Stimulated activated CD4-positive, alpha-beta T cell treated with anti-CD3 and anti-CD28 coated beads, TNF-alpha, amount 100 ng/mL, for 48 hours (primary cell): ENCODE measurements at regions not wholly inside any gene's neighbourhood (a gene's known extent, or its start where the extent isn't known, plus 50 kb on each side); places are given as distances from the start of the nearest gene placed in this dataset.
"Not testable (repeated sequence)": the region's sequence is repeated elsewhere in the genome, so short reads cannot be mapped to it uniquely, and the experiment has no call there.

Experiments used
- DNase-seq, 3 donors: peaks; one replicate each; pipeline ENCODE4 v3.0.0-alpha.2; 2020; ENCODE audit warnings: low read depth in 3 of 3

DNA sequence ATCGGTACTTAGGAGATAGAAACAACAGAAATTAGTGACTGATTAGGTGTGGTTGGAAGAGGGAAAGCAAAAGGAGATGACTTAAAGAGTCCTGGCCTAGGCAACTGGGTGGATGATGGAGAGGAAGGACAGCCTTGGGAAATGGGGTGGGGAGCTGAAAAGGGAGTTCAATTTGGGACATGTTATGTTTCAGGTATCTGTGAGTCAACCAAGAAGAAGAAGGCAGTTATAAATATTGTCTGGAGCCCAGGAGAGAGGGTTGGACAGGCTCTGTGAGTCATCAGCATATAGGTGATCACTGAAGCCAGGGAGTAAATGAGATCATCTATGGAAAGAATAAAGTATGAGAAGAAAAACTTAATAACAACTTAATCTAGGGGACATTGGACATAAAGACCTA is 357.7 kb downstream of the NPR3 start:
- no peak for DNase-seq

DNA sequence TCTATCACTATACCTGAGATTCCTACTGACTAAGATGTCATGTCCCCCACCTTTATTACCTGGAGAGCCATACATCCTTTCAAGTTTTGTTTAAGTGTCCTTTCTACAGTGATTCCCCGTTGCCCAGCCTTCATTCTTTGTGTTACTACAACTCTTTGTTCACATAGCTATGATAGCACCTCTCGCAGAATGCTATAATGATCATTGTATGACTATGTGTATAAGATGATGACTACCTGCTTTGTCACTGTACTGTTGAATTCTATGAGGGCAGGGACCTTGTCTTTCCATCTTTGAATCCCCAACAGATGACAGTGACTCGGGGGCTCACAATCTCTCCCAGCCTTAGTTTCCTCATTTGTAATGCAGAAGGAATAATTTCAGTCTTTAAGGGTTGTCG is 361.2 kb downstream of the NPR3 start:
- DNase-seq: no peak

DNA sequence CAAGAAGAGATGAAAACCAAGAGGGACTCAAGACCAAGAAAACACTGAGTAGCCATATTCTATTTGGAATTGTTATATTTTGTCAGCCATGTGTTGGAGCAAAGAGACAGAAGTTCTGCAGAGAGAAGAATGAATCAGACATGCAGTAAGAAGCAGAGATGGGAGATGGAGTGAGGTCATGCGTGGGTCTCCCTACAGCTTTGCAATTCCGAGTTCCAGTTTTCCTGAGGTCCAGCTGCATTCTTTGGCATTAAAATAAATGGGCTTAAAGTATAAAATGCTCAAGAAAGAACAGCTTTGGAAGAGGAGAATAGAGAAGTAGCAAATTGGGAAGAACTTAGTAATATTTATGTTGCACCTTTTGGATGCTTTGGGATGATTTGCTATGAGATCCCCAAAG is 361.6 kb downstream of the NPR3 start:
- no peak for DNase-seq

DNA sequence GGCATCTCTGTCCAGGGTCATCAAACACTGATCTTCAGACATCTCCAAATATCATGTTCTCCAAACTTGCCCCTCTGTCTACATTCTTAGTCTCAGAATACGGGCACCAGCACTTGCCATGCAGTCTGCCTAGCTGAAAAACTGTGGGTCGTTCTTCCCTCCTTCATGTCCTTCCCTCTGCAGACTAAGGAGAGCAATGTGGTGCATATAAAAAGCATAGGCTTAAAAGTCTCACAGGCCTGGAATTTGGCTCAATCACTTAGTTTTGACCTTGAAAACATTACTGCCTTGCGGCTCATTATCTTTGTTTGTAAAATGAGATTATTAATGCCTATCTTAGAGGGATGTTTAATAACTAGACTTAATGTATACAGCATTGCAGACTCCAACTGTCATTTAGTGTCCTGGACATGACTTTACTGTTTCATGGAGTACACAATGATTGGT is 362.8 kb downstream of the NPR3 start:
- no peak for DNase-seq

DNA sequence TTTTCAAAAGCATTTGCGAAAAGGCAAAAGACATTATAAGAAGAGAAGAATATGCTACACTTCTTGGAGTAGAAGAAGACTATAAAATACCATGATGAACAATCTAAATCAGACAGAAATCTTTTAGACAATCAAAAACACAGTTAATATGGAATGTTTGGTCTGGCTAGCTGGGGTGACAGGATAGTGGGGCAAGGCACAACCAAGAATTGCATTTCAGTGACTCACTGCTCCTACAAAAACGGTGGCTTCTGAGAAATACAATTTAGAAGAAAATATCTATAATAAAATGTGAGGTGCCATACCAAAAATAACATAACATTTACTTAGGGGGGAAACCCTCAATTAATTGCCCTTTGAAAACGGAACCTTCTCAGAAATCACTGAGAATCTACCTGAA is 363.4 kb downstream of the NPR3 start:
- no peak for DNase-seq

DNA sequence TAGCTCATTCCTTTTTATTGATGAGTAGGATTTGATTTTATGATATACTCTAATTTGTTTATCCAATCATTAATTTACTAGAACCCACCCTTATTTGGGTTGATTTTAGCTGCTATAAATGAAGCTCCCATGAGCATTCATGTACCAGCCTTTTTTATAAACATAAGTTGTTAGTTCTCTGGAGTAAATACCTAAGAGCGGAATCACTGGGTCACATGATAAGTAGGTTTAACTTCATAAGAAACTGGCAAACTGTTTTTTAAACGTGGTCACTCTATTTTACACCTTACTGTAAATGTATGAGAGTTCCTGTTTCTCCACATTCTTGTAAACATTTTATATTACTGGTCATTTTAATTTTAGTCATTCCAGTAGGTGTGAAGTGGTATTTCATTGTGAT is 364.6 kb downstream of the NPR3 start:
- DNase-seq: no peak

DNA sequence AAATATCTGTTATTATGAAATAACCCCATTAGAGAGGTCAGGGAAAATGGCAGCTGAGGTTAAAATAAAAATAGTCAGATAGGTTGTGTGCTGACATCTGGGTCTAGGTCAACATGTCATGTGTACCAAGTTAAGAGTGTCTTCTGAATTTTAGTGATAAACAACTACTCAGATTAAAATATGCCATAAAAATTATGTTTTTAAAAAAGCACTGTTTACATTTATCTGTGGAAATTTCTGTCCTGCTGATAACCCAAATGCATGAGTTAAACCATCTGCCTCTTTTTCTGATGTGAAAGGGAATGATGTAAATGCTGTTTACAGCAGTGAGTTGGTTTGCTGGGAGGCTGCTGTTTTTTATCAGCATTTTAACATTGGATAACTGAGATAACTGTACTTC is 361.2 kb upstream of the TARS1 start:
- no peak for DNase-seq

DNA sequence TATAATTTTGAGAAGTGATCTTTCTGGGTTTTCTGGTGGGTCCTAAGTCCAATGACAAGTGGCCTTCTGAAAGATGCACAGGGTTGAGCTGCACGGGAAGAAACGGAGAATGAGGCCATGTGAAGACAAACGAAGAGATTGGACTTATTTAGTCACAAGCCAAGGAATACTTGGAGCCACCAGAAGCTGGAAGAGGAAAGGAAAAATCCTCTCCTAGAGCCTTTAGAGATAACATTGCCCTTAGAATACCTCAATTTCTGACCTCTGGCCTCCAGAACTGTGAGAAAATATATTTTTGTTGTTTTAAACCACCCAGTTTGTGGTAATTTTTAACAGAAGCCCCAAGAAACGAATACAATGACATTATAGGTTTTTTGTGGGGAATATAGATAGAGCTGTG is 360.5 kb upstream of the TARS1 start:
- DNase-seq: no peak

DNA sequence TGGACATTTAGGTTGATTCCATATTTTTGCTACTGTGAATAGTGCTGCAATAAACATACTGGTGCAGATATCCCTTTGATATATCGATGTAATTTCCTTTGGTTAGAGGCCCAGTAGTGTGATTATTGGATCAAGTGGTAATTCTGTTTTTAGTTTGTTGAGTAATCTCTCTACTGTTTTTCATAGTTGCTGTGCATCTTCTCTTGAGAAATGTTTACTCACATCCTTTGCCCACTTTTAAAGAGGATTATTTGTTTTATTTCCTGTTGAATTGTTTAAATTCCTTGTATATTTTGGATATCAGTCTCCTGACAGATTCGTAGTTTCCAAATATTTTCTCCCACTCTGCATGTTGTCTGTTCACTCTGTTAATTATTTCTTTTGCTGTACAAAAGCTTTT is 352.6 kb upstream of the TARS1 start:
- no peak for DNase-seq

DNA sequence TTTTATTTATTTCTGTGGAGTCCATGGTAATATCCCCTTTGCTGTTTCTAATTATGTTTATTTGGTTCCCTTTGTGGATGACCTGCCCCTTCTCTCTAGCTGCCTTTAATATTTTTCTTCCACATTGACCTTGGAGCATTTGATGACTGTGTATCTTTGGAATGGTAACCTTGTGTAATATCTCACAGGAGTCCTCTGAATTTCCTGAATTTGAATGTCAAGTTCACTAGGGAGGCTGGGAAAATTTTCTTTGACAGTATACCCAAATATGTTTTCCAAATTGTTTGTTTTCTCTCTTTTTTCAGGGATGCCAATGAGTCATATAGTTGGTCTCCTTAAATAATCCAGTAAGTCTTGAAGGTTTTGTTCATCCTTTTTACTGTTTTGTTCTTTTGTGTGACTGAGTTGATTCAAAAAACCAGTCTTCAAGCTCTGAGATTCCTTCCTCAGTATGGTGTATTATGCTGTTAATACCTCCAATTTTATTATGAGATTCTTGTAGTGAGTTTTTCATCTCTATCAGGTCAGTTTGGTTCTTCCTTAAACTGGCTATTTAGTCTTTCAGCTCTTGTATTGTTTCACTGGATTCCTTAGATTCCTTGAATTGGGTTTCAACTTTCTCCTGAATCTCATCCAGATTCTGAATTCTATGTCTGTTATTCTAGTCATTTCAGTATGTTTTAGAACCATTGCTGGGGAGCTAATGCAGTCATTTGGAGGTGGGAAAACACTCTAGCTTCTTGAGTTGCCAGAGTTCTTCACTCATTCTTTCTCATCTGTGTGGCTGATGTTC is 349.0 kb upstream of the TARS1 start:
- no peak for DNase-seq

DNA sequence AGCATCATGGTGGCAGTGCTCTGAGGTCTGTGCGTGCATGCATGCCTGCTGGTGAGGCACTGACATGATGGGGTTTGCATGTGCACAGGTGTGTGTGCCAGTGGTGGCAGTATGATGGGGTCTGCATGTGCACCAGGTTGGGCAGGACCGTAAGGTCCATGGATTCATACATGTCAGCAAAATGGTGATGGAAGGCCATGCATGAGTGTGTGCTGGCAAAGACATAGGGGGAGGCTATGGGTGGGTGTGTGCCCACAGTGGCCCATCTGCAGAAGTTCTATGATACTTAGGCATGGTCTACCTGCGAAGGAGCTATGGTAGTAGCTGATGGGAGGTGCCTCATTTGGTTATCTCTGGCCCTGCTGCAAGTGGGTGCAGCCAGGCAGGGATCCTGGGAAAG is 348.0 kb upstream of the TARS1 start:
- DNase-seq: no peak

DNA sequence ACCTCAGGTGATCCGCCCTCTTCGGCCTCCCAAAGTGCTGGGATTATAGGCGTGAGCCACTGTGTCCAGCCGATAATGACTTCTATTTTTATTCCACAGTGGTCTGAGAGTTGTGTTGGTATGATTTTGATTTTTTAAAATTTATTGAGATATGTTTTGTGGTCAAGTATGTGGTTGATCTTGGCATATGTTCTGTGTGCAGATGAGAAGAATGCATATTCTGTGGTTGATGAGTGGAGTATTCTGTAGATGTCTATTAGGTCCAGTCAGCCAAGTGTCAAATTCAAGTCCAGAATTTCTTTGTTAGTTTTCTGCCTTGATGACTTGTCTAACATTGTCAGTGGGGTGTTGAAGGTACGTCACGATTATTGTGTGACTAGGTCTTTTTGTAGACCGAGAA is 338.2 kb upstream of the TARS1 start:
- no peak for DNase-seq

DNA sequence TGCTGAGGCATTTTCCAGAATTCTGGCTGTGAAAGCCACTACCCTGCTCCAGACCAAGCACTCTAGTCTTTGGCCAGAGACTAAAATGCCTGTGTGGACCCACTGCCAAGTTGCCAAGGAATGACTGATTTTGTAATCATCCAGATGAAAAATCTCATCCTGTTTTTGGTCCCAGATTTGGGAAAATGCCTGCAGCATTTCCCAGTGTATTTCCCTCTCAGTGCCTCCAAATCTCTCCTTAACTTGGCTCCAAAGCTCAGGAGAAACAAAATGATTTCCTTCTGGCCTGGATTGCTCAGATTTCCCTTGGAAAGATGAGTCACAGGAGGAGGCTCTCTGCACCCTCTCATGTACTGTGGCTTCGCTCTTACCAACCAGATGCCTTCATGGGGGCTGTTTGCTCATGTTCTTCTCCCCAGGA is 335.2 kb upstream of the TARS1 start:
- DNase-seq: no peak

DNA sequence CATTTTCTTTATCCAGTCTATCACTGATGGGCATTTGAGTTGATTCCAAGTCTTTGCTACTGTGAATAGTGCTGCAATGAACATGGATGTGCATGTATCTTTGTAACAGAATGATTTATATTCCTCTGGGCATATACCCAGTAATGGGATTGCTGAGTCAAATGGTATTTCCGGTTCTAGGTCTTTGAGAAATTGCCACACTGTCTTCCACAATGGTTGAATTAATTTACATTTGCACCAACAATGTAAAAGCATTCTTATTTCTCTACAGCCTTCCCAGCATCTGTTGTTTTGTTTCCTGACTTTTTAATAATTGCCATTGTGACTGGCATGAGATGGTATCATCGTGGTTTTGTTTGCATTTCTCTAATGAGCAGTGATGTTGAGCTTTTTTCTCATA is 330.3 kb upstream of the TARS1 start:
- DNase-seq: not testable (repeated sequence)

DNA sequence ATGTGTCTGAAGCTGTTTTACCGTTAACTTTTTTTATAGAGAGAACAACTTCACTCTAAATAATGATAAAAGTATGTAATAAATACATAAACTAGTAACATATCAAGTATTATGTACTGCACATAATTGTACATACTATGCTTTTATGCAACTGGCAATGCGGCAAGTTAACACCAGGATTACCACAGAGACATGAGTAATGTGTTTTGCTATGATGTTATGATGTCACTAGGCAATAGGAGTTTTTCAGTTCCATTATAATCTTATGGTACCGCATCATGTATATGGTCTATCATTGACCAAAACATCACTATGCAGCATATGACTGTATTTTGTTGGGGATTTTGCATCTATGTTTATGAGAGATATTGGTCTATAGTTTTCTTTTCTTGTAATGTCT is 326.4 kb upstream of the TARS1 start:
- DNase-seq: no peak

DNA sequence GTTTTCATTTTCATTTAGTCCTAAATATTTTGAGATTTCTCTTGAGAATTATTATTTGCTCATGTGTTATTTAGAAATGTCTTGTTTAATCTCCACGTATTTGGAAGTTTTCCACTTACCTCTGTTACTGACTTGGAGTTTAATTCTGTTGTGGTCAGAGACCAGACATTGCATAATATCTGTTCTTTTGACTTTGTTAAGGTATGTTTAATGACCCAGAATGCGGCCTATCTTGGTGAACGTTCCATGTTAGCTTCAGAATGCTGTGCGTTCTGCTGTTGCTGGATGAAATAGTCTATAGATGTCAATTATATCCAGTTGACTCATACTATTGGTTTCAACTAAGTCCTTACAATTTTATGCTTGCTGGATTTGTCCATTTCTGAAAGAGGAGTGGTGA is 325.3 kb upstream of the TARS1 start:
- no peak for DNase-seq

DNA sequence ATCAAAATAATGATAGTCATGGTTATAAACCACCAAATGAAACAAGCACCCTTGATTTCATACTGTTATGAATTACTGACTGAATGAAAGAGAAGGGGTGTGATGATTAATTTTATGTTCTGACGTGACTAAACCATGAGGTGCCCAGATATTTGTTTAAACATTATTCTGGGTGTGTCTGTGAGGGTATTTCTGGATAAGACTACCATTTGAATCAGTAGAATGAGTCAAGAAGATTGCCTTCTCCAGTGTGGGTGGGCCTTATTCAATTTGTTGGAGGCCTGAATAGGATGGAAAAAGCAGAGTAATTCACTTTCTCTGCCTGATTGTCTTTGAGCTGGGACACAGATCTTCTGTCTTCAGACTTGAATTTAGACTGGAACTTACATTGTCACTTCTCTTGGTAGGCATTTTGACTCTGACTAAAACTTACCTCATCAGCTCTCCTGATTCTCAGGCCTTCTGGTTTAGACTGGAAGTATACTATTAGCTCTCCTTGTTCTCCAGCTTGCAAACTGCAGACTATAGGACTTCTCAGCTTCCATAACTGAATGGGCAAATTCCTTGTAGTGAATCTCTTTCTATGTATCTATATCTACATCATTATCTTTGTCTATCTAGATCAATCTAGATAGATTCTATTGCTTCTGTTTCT is 321.9 kb upstream of the TARS1 start:
- DNase-seq: no peak

DNA sequence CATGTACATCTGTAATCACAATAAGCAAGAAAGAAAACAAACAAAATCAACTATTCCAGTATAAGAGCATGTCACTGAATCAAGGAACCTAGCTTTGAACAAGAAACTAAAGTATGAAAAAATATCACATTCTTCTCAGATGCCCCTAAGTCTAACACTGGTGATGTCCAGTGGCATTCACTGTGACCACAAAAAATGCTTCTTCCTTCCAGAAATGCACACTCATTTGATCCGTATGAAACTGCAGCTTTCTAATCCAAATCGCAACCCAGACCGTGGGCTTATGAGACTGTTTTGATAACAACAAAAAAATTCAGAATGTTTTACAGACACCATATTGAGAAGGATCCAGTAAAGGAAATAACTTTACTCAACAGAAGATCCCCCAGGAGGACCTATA is 320.1 kb upstream of the TARS1 start:
- DNase-seq: no peak

DNA sequence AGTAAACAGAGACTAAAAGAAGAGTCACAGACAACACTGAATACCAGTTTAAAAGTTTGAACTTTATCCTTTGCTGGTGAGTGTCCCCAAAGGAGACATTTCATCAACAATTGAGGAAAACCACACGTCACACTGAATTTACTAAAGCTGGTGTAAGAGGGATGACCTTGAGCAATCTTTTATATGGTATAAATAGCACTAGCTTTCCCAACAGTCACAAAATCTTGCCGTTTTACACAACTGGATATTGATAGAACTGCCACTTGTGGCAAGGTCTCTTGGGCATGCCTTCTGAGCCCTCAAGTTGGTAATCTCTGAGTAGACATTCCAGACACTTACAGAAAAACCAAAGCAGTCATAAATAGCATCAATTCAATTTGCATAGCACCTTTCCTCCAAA is 311.5 kb upstream of the TARS1 start:
- no peak for DNase-seq

DNA sequence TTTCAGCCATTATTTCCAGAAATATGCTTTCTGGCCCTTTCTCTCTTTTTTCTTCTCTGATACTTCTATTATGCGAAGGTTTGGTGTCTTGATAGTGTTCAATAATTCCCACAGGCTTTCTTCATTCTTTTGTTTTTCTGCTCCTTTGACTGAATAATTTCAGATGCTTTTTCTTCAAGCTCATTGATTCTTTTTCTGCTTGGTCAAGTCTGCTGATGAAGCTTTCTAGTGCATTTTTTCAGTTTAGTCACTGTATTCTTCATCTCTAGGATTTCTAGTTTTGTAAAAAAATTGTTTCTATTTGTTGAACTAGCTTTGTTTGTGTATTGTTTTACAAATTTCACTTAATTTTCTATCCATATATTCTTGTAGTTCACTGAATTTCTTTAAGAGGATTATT is 304.0 kb upstream of the TARS1 start:
- no peak for DNase-seq

DNA sequence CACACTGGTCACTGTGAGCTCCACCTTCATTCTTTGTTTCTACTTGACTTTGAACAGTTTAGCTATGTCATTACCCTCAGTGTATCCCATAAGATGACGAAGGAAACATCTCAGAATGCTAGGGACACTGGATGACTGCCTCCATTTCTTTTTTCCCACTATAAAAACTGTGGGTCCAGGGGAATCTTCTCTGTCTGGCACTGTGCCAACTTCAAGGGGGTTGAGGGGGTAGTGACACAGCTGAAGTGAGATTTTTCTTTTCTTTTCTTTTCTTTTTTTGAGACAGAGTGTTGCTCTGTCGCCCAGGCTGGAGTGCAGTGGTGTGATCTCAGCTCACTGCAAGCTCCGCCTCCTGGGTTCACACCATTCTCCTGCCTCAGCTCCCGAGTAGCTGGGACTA is 302.6 kb upstream of the TARS1 start:
- DNase-seq: not testable (repeated sequence)

DNA sequence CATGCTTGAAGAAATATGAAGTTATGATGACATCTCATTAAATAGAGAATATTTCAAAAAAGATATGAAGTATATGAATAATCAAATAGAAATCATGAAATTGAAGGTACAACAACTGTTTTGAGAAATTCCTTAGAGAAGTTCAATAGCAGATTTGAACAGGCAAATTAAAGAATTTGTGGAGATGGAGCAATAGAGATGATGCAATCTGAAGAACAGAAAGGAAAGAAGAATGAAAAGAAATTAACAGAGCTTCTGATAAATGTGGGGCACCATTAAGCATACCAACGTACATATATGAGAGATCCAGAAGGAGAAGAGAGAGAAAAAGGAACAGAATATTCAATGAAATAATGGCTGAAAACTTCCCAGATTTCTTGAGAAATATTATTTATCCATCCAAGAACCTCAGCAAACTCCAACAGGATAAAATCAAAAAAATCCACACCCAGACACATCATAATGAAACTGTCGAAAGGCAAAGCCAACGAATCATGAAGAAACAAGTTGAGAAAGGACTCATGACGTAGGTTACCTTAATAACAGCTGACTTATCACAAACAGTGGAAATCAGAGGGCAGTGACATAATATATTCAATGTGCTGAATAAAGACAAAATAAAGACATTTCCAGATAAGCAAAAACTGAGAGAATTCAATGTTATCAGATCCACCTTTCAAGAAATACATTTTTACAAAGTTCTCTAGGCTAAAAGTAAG is 297.2 kb upstream of the TARS1 start:
- DNase-seq: no peak

DNA sequence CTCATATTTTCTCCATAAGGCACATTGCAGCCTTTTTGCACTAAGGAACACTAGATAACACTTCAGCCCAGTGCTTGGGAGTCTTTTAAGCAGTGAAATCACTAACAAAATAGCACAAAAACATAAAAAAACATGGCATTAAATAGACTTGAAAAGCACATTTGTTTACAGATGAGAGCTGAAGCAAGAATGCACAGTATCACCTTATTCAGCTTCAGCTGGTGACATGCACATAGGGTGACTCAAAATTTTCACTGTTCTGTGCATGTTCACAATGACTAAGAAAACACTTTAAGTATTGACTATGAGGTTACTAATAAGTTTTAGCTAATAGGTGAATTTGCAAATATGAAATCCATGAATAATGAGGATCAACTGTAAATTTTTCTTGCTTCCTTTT is 293.9 kb upstream of the TARS1 start:
- no peak for DNase-seq
